Testis (tissue), 2 donors: ENCODE measurements at regions not wholly inside any gene's neighbourhood (a gene's known extent, or its start where the extent isn't known, plus 50 kb on each side); places are given as distances from the start of the nearest gene placed in this dataset.

Experiments used
- DNase-seq: peaks from one replicate; pipeline ENCODE4 v3.0.0-alpha.2; 2019
- H3K27ac ChIP-seq, 2 donors: fragments of 200-600 bp; sonication (generic); one replicate each; pipeline ENCODE4 v1.5.1; 2019
- H3K27me3 ChIP-seq: fragments of 200-600 bp; sonication (generic); one replicate; pipeline ENCODE4 v1.5.1; 2019
- H3K36me3 ChIP-seq: fragments of 200-600 bp; sonication (generic); one replicate; pipeline ENCODE4 v1.5.1; 2017; ENCODE audit warnings: low read depth; ENCODE audit errors: missing control alignments
- H3K4me1 ChIP-seq: fragments of 200-600 bp; sonication (generic); one replicate; pipeline ENCODE4 v1.5.1; 2019
- H3K4me3 ChIP-seq, 2 donors: fragments of 200-600 bp; sonication (generic); one replicate each; pipeline ENCODE4 v1.5.1; 2017 to 2019
- H3K9me3 ChIP-seq: fragments of 200-600 bp; sonication (generic); one replicate; pipeline ENCODE4 v1.5.1; 2017
- POLR2A ChIP-seq: fragments of 450-650 bp; IDR thresholded peaks from one replicate; pipeline ENCODE4 v1.6.1; 2017; ENCODE audit warnings: antibody characterized with exemption, mild to moderate bottlenecking, moderate library complexity
- WGBS, 2 donors: methylation state at CpG; one replicate each; pipeline ENCODE4 v1.1.5; 2018; 5-methylcytosine and 5-hydroxymethylcytosine counted together
- intact Hi-C: fragments of 100-400 bp; cut with DNase I; formaldehyde crosslinking; loops from one replicate; pipeline ENCODE4 v1.15.1; 2023; ENCODE audit warnings: low total_unique reads
- TF ChIP-seq, protein P1 (sequence below), 3 experiments: fragments of 450-650 bp in 2 of 3; fragments of 200-600 bp in 1 of 3; sonication (generic) in 1 of 3; IDR thresholded peaks; one replicate each; pipeline ENCODE4 v1.5.1; 2016 to 2019; ENCODE audit warnings: antibody characterized with exemption in 3 of 3, mild to moderate bottlenecking in 2 of 3, moderate library complexity in 1 of 3

DNA sequence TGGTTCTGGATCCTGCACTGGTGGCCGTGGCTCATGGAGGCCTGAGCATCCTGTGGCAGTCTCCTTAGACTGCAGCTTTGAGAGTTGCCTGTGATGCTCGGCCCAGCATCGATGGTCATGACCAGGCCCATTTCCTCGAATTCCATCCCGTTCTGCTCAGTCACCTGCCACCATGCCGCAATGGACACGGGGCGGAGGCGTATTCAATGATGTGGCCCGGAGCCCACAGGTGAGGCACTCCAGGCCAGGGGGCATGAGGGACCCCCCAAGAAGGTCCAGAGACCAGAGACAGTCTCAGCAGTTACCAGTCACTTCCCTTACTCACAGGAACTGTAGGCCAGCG, 53.6 kb downstream of the SHANK2 start:
- Histone ChIP-seq H3K9me3 (no peaks in the 10 kb centered on the region), H3K4me1 (no peaks in the 10 kb centered on the region), H3K4me3 (no peak overlapping the region), H3K27ac (no peak overlapping the region), H3K36me3 (no peaks in the 10 kb centered on the region), H3K27me3 (no peaks in the 10 kb centered on the region)
- no peak for TF ChIP-seq POLR2A
- TF ChIP-seq, protein P1, sequence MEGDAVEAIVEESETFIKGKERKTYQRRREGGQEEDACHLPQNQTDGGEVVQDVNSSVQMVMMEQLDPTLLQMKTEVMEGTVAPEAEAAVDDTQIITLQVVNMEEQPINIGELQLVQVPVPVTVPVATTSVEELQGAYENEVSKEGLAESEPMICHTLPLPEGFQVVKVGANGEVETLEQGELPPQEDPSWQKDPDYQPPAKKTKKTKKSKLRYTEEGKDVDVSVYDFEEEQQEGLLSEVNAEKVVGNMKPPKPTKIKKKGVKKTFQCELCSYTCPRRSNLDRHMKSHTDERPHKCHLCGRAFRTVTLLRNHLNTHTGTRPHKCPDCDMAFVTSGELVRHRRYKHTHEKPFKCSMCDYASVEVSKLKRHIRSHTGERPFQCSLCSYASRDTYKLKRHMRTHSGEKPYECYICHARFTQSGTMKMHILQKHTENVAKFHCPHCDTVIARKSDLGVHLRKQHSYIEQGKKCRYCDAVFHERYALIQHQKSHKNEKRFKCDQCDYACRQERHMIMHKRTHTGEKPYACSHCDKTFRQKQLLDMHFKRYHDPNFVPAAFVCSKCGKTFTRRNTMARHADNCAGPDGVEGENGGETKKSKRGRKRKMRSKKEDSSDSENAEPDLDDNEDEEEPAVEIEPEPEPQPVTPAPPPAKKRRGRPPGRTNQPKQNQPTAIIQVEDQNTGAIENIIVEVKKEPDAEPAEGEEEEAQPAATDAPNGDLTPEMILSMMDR (IDR thresholded peaks at IDR 0.05), result no peak
- WGBS, 2 donors, result 94 to 100% methylated on average over 2 to 11 of the region's 11 CpGs
- intact Hi-C loops, result no loop called here
- DNase-seq, result no peak

DNA sequence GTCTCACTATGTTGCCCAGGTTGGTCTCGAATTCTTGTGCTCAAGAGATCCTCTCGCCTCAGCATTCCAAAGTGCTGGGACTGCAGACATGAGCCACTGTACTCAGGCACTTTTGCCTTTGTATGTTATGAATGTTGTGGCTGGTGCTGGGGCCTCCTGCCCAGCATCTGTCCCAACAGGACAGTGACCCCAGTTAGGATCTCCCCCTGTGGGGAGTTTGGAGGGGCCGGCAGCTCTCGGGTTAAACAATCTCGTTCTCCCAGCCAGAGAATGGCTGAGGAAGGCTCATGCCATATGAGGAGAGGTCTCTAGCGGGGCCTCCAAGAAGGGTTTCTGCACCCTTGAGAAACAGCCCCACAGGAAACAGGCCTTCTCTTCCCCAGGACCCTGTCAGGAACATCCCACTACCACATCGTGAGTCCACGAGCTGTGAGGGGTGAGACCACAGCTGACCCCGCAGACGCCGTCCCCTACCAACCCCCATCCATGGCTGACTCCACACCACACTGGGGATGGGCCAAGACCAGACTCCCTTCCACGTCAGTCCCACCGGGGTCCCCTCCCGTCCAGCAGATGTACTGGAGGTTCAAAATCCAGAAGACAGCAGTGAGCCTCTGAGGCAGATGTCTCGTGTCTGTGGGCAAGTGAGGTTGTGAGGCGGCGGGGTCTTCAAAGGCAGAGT, 54.1 kb downstream of the SHANK2 start:
- TF ChIP-seq, protein P1 (IDR thresholded peaks at IDR 0.05), result no peak
- no peak for TF ChIP-seq POLR2A
- DNase-seq, result no peak
- intact Hi-C loops, result no loop called here
- no peaks in the 10 kb centered on the region for H3K9me3 ChIP-seq
- no peak overlapping the region for H3K27ac ChIP-seq
- H3K27me3 ChIP-seq, result no peaks in the 10 kb centered on the region
- WGBS, 2 donors, result 96% methylated on average over 11 to 17 of the region's 17 CpGs
- no peak overlapping the region for H3K4me3 ChIP-seq
- no peaks in the 10 kb centered on the region for H3K36me3 ChIP-seq
- H3K4me1 ChIP-seq, result no peaks in the 10 kb centered on the region

DNA sequence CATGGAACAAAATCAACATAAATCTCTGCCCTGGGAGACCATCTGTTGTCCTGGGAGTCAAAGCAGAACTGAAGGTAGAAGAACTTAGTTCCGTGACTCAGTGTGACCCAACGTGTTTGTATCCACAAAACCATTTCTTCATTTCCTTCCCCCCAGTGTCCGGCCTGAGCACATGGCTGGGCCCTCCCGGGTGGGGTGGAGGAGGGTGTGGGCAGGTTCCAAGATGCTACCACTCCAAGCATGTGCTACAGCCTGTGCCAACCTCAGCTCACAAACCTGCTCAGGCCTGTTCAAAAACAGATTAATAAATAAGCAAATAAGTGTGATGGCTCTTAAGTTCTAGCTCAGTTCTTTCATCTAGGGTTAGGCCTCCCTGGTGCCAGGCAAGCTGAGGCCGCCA, 55.3 kb downstream of the SHANK2 start:
- Histone ChIP-seq H3K27me3 (no peaks in the 10 kb centered on the region), H3K4me3 (no peak overlapping the region), H3K4me1 (no peaks in the 10 kb centered on the region), H3K27ac (no peak overlapping the region), H3K9me3 (no peaks in the 10 kb centered on the region), H3K36me3 (no peaks in the 10 kb centered on the region)
- TF ChIP-seq POLR2A, result no peak
- TF ChIP-seq, protein P1 (IDR thresholded peaks at IDR 0.05), result no peak
- intact Hi-C loops, result no loop called here
- 88 to 90% methylated on average over 5 of the region's 5 CpGs for WGBS, 2 donors
- DNase-seq, result no peak

DNA sequence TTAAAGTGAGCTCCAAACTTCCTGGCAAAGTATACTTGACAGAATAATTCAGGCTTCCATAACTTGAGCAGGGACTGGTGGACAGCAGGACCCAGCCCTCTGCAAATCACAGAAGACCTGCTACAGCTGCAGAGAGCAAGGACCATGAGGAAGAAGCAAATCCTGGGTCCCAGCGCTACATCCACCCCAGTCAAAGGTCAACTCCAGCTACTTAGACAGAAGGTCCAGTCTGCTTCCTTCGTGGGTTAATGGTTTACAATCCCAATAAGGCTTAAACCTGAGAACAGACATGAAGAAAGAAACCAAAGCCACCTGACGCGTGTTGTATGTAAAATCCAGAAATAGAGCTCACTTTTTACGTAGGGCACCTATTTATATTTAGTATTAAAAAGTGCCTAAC, 57.7 kb downstream of the SHANK2 start:
- DNase-seq, result no peak

More for the DNA sequence above, 57.7 kb downstream of the SHANK2 start:
- no peak for TF ChIP-seq POLR2A
- TF ChIP-seq, protein P1 (IDR thresholded peaks at IDR 0.05), result no peak
- intact Hi-C loops, result no loop called here
- 92 to 97% methylated on average over 5 of the region's 5 CpGs for WGBS, 2 donors
- Histone ChIP-seq H3K9me3 (no peaks in the 10 kb centered on the region), H3K27me3 (no peaks in the 10 kb centered on the region), H3K4me3 (no peak overlapping the region), H3K27ac (no peak overlapping the region), H3K36me3 (no peaks in the 10 kb centered on the region), H3K4me1 (no peaks in the 10 kb centered on the region)
